BLaER1 (cell line): ENCODE measurements at regions not wholly inside any gene's neighbourhood (a gene's known extent, or its start where the extent isn't known, plus 50 kb on each side); places are given as distances from the start of the nearest gene placed in this dataset.

Source experiments
- H3K27ac ChIP-seq: shearing (Covaris generic); formaldehyde crosslinking; 2 replicates; pipeline ENCODE4 v1.8.1; 2022
- H3K27me3 ChIP-seq: shearing (Covaris generic); formaldehyde crosslinking; 2 replicates; pipeline ENCODE4 v1.8.1; 2022
- H3K36me3 ChIP-seq: shearing (Covaris generic); formaldehyde crosslinking; 2 replicates; pipeline ENCODE4 v1.8.1; 2022
- H3K4me1 ChIP-seq: shearing (Covaris generic); formaldehyde crosslinking; 2 replicates; pipeline ENCODE4 v1.8.1; 2022
- H3K4me2 ChIP-seq: shearing (Covaris generic); formaldehyde crosslinking; 2 replicates; pipeline ENCODE4 v1.8.1; 2022
- H3K4me3 ChIP-seq: shearing (Covaris generic); formaldehyde crosslinking; 2 replicates; pipeline ENCODE4 v1.8.1; 2022
- H3K9ac ChIP-seq: shearing (Covaris generic); formaldehyde crosslinking; 2 replicates; pipeline ENCODE4 v1.8.1; 2022
- H3K9me3 ChIP-seq: shearing (Covaris generic); formaldehyde crosslinking; 2 replicates; pipeline ENCODE4 v1.8.1; 2022
- H4K20me1 ChIP-seq: shearing (Covaris generic); formaldehyde crosslinking; 2 replicates; pipeline ENCODE4 v1.8.1; 2022
- Cebpa-rat ChIP-seq: shearing (Covaris generic); IDR thresholded peaks from 2 replicates; pipeline ENCODE4 v1.8.1; 2022

GRCh38 chr1:213929398-213929797 lies 58.4 kb upstream of the PROX1 start:
- Histone ChIP-seq H3K4me2 (no peak overlapping the region), H3K36me3 (no peaks in the 10 kb centered on the region), H3K9ac (no peak overlapping the region), H3K4me3 (no peak overlapping the region), H3K4me1 (no peaks in the 10 kb centered on the region), H3K9me3 (no peaks in the 10 kb centered on the region), H3K27me3 (no peaks in the 10 kb centered on the region), H3K27ac (no peak overlapping the region), H4K20me1 (no peaks in the 10 kb centered on the region)
- no peak for TF ChIP-seq Cebpa-rat

GRCh38 chr1:213931836-213932235 lies 55.9 kb upstream of the PROX1 start:
- Histone ChIP-seq H3K36me3 (no peaks in the 10 kb centered on the region), H3K9me3 (no peaks in the 10 kb centered on the region), H3K9ac (no peak overlapping the region), H3K4me1 (peaks cover 5% of the 10 kb centered on the region), H3K4me3 (no peak overlapping the region), H3K27ac (no peak overlapping the region), H3K27me3 (no peaks in the 10 kb centered on the region), H4K20me1 (no peaks in the 10 kb centered on the region), H3K4me2 (no peak overlapping the region)
- TF ChIP-seq Cebpa-rat, result no peak

GRCh38 chr1:213933336-213933735 lies 54.4 kb upstream of the PROX1 start:
- no peaks in the 10 kb centered on the region for H3K9me3 ChIP-seq
- no peak overlapping the region for H3K27ac ChIP-seq
- no peak overlapping the region for H3K9ac ChIP-seq
- H3K4me1 ChIP-seq, result peaks cover 5% of the 10 kb centered on the region
- no peak overlapping the region for H3K4me3 ChIP-seq
- no peaks in the 10 kb centered on the region for H3K27me3 ChIP-seq
- no peak for TF ChIP-seq Cebpa-rat
- H4K20me1 ChIP-seq, result no peaks in the 10 kb centered on the region
- H3K4me2 ChIP-seq, result no peak overlapping the region
- no peaks in the 10 kb centered on the region for H3K36me3 ChIP-seq

GRCh38 chr1:213934649-213935048 lies 53.1 kb upstream of the PROX1 start:
- H3K27ac ChIP-seq, result no peak overlapping the region
- H3K36me3 ChIP-seq, result no peaks in the 10 kb centered on the region
- H4K20me1 ChIP-seq, result no peaks in the 10 kb centered on the region
- H3K27me3 ChIP-seq, result no peaks in the 10 kb centered on the region
- no peak for TF ChIP-seq Cebpa-rat
- H3K4me3 ChIP-seq, result no peak overlapping the region
- H3K4me1 ChIP-seq, result peaks cover 5% of the 10 kb centered on the region
- H3K4me2 ChIP-seq, result 0 out of 2 replicates have a peak overlapping the region, but pooled peaks have one; percentile 8
- H3K9me3 ChIP-seq, result no peaks in the 10 kb centered on the region
- no peak overlapping the region for H3K9ac ChIP-seq

GRCh38 chr1:213936571-213936970 lies 51.2 kb upstream of the PROX1 start:
- H3K4me3 ChIP-seq, result no peak overlapping the region
- peaks cover 5% of the 10 kb centered on the region for H3K4me1 ChIP-seq
- no peaks in the 10 kb centered on the region for H3K27me3 ChIP-seq
- no peaks in the 10 kb centered on the region for H3K9me3 ChIP-seq
- H3K27ac ChIP-seq, result no peak overlapping the region
- H4K20me1 ChIP-seq, result no peaks in the 10 kb centered on the region
- TF ChIP-seq Cebpa-rat, result no peak
- H3K36me3 ChIP-seq, result no peaks in the 10 kb centered on the region
- H3K9ac ChIP-seq, result no peak overlapping the region
- no peak overlapping the region for H3K4me2 ChIP-seq
